ENCODE measurements at regions not wholly inside any gene's neighbourhood (a gene's known extent, or its start where the extent isn't known, plus 50 kb on each side); places are given as distances from the start of the nearest gene placed in this dataset.

DNA sequence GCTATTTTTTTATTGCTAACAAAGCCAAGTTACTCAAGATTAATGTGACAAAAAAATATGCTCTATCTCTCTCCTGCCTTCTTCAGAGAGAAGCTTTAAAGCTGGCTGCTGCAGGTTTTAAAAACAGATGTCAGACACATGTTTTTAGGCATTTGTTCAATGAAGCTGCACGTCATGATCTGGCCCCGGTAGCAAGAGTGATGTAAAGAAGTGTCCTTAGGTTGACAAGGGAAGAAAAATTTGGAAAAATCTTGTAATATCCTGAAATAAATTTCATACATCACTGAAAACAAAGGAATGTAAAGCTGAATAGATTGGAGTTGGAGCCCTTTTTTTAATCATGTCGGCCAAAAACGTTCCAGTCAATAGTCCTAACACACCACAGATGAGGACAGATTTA lies 531.4 kb upstream of the NBEA start:
- Histone ChIP-seq H3K27me3 (no peaks in the 10 kb centered on the region), H3K4me3 (no peak overlapping the region), H3K36me3 (replicated peaks in 1 of 2) (no peaks in the 10 kb centered on the region), H3K27ac (no peak overlapping the region), H3K9me3 (replicated peaks in 1 of 3) (no peaks in the 10 kb centered on the region), H3K4me1 (replicated peaks in 1 of 2) (peaks cover 0 to 4% of the 10 kb centered on the region in 2 donors)
- intact Hi-C loops (cut with DNase I) = no loop called here
- TF ChIP-seq, protein P1, sequence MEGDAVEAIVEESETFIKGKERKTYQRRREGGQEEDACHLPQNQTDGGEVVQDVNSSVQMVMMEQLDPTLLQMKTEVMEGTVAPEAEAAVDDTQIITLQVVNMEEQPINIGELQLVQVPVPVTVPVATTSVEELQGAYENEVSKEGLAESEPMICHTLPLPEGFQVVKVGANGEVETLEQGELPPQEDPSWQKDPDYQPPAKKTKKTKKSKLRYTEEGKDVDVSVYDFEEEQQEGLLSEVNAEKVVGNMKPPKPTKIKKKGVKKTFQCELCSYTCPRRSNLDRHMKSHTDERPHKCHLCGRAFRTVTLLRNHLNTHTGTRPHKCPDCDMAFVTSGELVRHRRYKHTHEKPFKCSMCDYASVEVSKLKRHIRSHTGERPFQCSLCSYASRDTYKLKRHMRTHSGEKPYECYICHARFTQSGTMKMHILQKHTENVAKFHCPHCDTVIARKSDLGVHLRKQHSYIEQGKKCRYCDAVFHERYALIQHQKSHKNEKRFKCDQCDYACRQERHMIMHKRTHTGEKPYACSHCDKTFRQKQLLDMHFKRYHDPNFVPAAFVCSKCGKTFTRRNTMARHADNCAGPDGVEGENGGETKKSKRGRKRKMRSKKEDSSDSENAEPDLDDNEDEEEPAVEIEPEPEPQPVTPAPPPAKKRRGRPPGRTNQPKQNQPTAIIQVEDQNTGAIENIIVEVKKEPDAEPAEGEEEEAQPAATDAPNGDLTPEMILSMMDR (IDR thresholded peaks at IDR 0.05) = no peak
- TF ChIP-seq POLR2A (IDR thresholded peaks at IDR 0.05) = no peak
- 61 to 82% (median 72%) methylated on average over 4 of the region's 4 CpGs for WGBS, 4 donors
- DNase-seq = no peak

DNA sequence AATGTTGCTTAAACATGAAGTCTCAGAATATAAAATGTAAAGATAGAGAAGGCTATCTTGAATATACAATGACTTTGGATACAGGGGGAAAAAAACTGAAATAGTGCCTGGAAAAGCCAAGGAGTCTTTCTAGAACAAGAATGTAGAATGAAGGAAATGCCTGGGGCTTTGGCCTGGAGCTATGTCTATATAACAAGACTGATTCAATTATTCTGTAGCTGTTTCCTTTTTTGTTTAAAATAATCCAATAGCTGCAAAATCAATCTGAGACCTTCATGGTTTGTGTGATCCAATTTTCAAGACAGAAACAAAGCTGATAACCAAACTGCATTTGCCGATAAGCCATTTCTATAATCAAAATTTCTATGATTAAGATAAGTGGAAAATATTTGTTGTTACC lies 530.9 kb upstream of the NBEA start:
- TF ChIP-seq, protein P1 (IDR thresholded peaks at IDR 0.05) = no peak
- no peak for TF ChIP-seq POLR2A (IDR thresholded peaks at IDR 0.05)
- Histone ChIP-seq H3K27ac (no peak overlapping the region), H3K4me1 (replicated peaks in 1 of 2) (peaks cover 0 to 4% of the 10 kb centered on the region in 2 donors), H3K9me3 (replicated peaks in 1 of 3) (no peaks in the 10 kb centered on the region), H3K36me3 (replicated peaks in 1 of 2) (no peaks in the 10 kb centered on the region), H3K4me3 (no peak overlapping the region), H3K27me3 (no peaks in the 10 kb centered on the region)
- intact Hi-C loops (cut with DNase I) = no loop called here
- no peak for DNase-seq
- 86 to 97% (median 94%) methylated on average over 1 of the region's 1 CpG for WGBS, 4 donors

DNA sequence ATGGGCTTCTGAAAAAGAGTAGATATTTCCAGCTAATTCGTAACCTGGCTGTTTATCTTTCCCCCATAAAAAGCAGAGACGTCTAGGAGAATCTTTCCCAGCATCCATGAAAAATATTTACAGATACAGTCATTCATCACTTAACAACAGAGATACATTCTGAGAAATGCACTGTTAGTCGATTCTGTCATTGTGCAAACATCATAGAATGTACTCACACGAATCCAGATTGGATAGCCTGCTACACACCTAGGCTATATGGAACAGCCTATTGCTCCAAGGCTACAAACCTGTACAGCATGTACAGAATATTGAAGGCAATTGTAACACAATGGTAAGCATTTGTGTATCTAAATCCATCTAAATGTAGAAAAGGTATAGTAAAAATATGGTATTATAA lies 530.2 kb upstream of the NBEA start:
- TF ChIP-seq, protein P1 (IDR thresholded peaks at IDR 0.05) = no peak
- no peak for TF ChIP-seq POLR2A (IDR thresholded peaks at IDR 0.05)
- WGBS, 4 donors = 71 to 88% (median 78%) methylated on average over 4 of the region's 4 CpGs
- Histone ChIP-seq H3K9me3 (replicated peaks in 1 of 3) (no peaks in the 10 kb centered on the region), H3K4me1 (replicated peaks in 1 of 2) (peaks cover 0 to 4% of the 10 kb centered on the region in 2 donors), H3K27me3 (no peaks in the 10 kb centered on the region), H3K4me3 (no peak overlapping the region), H3K27ac (no peak overlapping the region), H3K36me3 (replicated peaks in 1 of 2) (no peaks in the 10 kb centered on the region)
- no peak for DNase-seq
- intact Hi-C loops (cut with DNase I) = no loop called here

DNA sequence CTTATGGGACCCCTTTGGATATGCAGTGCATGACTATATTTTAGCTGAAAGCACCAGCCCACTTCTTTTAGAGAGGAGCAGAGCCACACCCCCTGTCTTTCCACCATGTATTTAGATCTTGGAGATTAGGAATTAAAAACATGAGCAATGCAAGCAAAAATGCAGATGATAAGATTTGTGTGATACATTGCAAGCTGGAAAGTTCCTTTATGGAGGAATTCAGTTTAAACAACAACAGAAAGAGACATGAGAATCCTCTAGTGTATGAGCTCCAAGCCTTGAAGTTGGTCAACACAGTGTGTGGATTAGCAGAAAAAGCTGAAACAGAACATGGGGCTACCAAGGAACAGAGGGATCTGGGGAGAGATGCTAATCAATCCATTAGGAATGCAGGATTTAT lies 529.8 kb upstream of the NBEA start:
- Histone ChIP-seq H3K4me1 (replicated peaks in 1 of 2) (peaks cover 0 to 4% of the 10 kb centered on the region in 2 donors), H3K27ac (no peak overlapping the region), H3K36me3 (replicated peaks in 1 of 2) (no peaks in the 10 kb centered on the region)

More for the DNA sequence above, 529.8 kb upstream of the NBEA start:
- DNase-seq = no peak
- TF ChIP-seq POLR2A (IDR thresholded peaks at IDR 0.05) = no peak
- TF ChIP-seq, protein P1 (IDR thresholded peaks at IDR 0.05) = no peak
- intact Hi-C loops (cut with DNase I) = no loop called here
- Histone ChIP-seq H3K9me3 (replicated peaks in 1 of 3) (no peaks in the 10 kb centered on the region), H3K27me3 (no peaks in the 10 kb centered on the region), H3K4me3 (no peak overlapping the region)
